Gastrocnemius medialis (tissue), 4 donors: ENCODE measurements at regions not wholly inside any gene's neighbourhood (a gene's known extent, or its start where the extent isn't known, plus 50 kb on each side); places are given as distances from the start of the nearest gene placed in this dataset.

Experiments used
- CTCF ChIP-seq, 5 experiments: fragments of 450-650 bp in 3 of 5; fragments of 200-600 bp in 2 of 5; sonication (generic) in 2 of 5; IDR thresholded peaks in 4 of 5; conservative IDR thresholded peaks in 1 of 5; 1 replicate in 4 of 5; 2 replicates in 1 of 5; pipeline ENCODE4 v1.5.1; 2016 to 2019; ENCODE audit warnings: antibody characterized with exemption in 5 of 5, mild to moderate bottlenecking in 3 of 5, moderate library complexity in 3 of 5
- POLR2A ChIP-seq, 2 donors: fragments of 450-650 bp; IDR thresholded peaks; one replicate each; pipeline ENCODE4 v1.6.1; 2017; ENCODE audit warnings: antibody characterized with exemption in 2 of 2, mild to moderate bottlenecking in 2 of 2, moderate library complexity in 2 of 2

- no peak for TF ChIP-seq CTCF (IDR thresholded peaks at IDR 0.05 in 4 of 5, conservative IDR thresholded peaks at IDR 0.05 in 1 of 5)
- no peak for TF ChIP-seq POLR2A (IDR thresholded peaks at IDR 0.05)
Measured at GRCh38 chr2:160568856-160569255, 75.2 kb upstream of the RBMS1 start.
